H1 (cell line): ENCODE measurements at regions not wholly inside any gene's neighbourhood (a gene's known extent, or its start where the extent isn't known, plus 50 kb on each side); places are given as distances from the start of the nearest gene placed in this dataset.

ENCODE experiments used
- CTCF ChIA-PET: fragments of 300-600 bp; sonication (Branson Sonifier 250); formaldehyde crosslinking; loops from one replicate; lab custom pipeline; 2021; ENCODE audit not compliant: partially characterized antibody; lab: Charles Lee
- POLR2A ChIA-PET: fragments of 300-600 bp; sonication (Branson Sonifier 250); formaldehyde crosslinking; loops from one replicate; lab custom pipeline; 2021; ENCODE audit warnings: inconsistent platforms; ENCODE audit not compliant: partially characterized antibody; lab: Charles Lee
- DNase-seq, 2 experiments: peaks; one replicate each; pipeline versions ENCODE4 v3.0.0 to v3.0.0-alpha.2; 2010 to 2022; ENCODE audit warnings: low spot score in 2 of 2, low read depth in 1 of 2, mixed read lengths in 1 of 2
- FAIRE-seq: peaks from 2 replicates; lab custom pipeline; 2011; peaks lifted over from hg19 to GRCh38; lab: Jason Lieb, UNC
- H2AFZ ChIP-seq: 2 replicates; pipeline ENCODE4 v1.8.1; 2012; ENCODE audit warnings: low read length, inconsistent platforms
- H2AK5ac ChIP-seq: 2 replicates; pipeline ENCODE4 v1.6.1; 2013; ENCODE audit warnings: low read depth, low read length
- H2BK120ac ChIP-seq: replicated peaks from 2 replicates; pipeline ENCODE3; 2013; ENCODE audit warnings: low read depth, low read length, inconsistent platforms
- H2BK12ac ChIP-seq: 2 replicates; pipeline ENCODE4 v1.6.1; 2013; ENCODE audit warnings: low read depth, low read length
- H2BK15ac ChIP-seq: 2 replicates; pipeline ENCODE4 v1.6.1; 2013; ENCODE audit warnings: low read length
- H2BK20ac ChIP-seq: 2 replicates; pipeline ENCODE4 v1.6.1; 2013; ENCODE audit warnings: low read length
- H2BK5ac ChIP-seq: 2 replicates; pipeline ENCODE4 v1.6.1; 2013; ENCODE audit warnings: low read depth, low read length
- H3K14ac ChIP-seq: 2 replicates; pipeline ENCODE4 v1.6.1; 2013; ENCODE audit warnings: inconsistent platforms; ENCODE audit not compliant: insufficient read length
- H3K18ac ChIP-seq: 2 replicates; pipeline ENCODE4 v1.6.1; 2013; ENCODE audit warnings: low read length; ENCODE audit errors: extremely low read depth
- H3K23ac ChIP-seq: 2 replicates; pipeline ENCODE4 v1.6.1; 2013; ENCODE audit warnings: inconsistent platforms; ENCODE audit not compliant: insufficient read length
- H3K23me2 ChIP-seq: 2 replicates; pipeline ENCODE4 v1.6.1; 2013; ENCODE audit warnings: low read depth, low read length
- H3K27ac ChIP-seq: 2 replicates; pipeline ENCODE4 v1.6.1; 2011; ENCODE audit warnings: low read depth, low read length, inconsistent platforms
- H3K27me3 ChIP-seq, 4 experiments: replicated peaks in 1 of 4; 1 replicate in 1 of 4; 2 replicates in 3 of 4; pipeline versions ENCODE4 v1.6.1 to v1.8.1; 2011 to 2013; ENCODE audit warnings: low read length in 3 of 4, mild to moderate bottlenecking in 3 of 4, inconsistent platforms in 2 of 4, mixed read lengths in 2 of 4, moderate library complexity in 1 of 4; ENCODE audit not compliant: control insufficient read depth in 3 of 4, insufficient read depth in 3 of 4; ENCODE audit errors: extremely low read depth in 1 of 4
- H3K36me3 ChIP-seq, 4 experiments: 2 replicates each; pipeline versions ENCODE4 v1.6.1 to v1.8.1; 2011 to 2013; ENCODE audit warnings: mild to moderate bottlenecking in 4 of 4, low read length in 3 of 4, moderate library complexity in 2 of 4, control low read depth in 1 of 4, inconsistent platforms in 1 of 4; ENCODE audit not compliant: insufficient read depth in 4 of 4, control insufficient read depth in 2 of 4
- H3K4ac ChIP-seq: replicated peaks from 2 replicates; pipeline ENCODE3; 2013; ENCODE audit warnings: low read length, low read depth, mixed read lengths, inconsistent platforms; ENCODE audit not compliant: insufficient read length
- H3K4me1 ChIP-seq, 4 experiments: replicated peaks in 1 of 4; 1 replicate in 1 of 4; 2 replicates in 3 of 4; pipeline versions ENCODE4 v1.6.1 to v1.8.1; 2011 to 2013; ENCODE audit warnings: low read length in 3 of 4, inconsistent platforms in 2 of 4, mixed read lengths in 1 of 4; ENCODE audit not compliant: insufficient read depth in 4 of 4, control insufficient read depth in 3 of 4
- H3K4me2 ChIP-seq, 2 experiments: 2 replicates each; pipeline versions ENCODE4 v1.6.1 to v1.8.1; 2011 to 2013; ENCODE audit warnings: low read depth in 2 of 2, low read length in 2 of 2, control low read depth in 1 of 2, inconsistent platforms in 1 of 2, mild to moderate bottlenecking in 1 of 2; ENCODE audit not compliant: insufficient read depth in 1 of 2
- H3K4me3 ChIP-seq, 4 experiments: fragments of 200-600, 300-600 bp in 1 of 4; sonication (generic), shearing (Covaris generic), sonication (Bioruptor Twin) in 1 of 4; 2 replicates each; pipeline versions ENCODE4 v1.5.1 to v1.8.1; 2011 to 2016; ENCODE audit warnings: low read length in 4 of 4, low read depth in 3 of 4, control low read depth in 2 of 4, inconsistent platforms in 2 of 4, mild to moderate bottlenecking in 2 of 4, mixed read lengths in 1 of 4, moderate library complexity in 1 of 4; ENCODE audit not compliant: insufficient read depth in 2 of 4; ENCODE audit errors: extremely low read depth in 1 of 4
- H3K56ac ChIP-seq: replicated peaks from 2 replicates; pipeline ENCODE3; 2013; ENCODE audit warnings: low read depth, mild to moderate bottlenecking, mixed read lengths, low read length, inconsistent platforms; ENCODE audit not compliant: insufficient read length
- H3K79me1 ChIP-seq: 2 replicates; pipeline ENCODE4 v1.6.1; 2013; ENCODE audit warnings: low read depth, low read length, control low read depth
- H3K79me2 ChIP-seq, 2 experiments: 2 replicates each; pipeline versions ENCODE4 v1.6.1 to v1.8.1; 2012 to 2013; ENCODE audit warnings: low read length in 2 of 2, mild to moderate bottlenecking in 2 of 2, inconsistent platforms in 1 of 2; ENCODE audit not compliant: insufficient read depth in 2 of 2, control insufficient read depth in 1 of 2
- H3K9ac ChIP-seq, 4 experiments: replicated peaks in 1 of 4; 1 replicate in 1 of 4; 2 replicates in 3 of 4; pipeline versions ENCODE4 v1.6.1 to v1.8.1; 2011 to 2013; ENCODE audit warnings: low read depth in 3 of 4, low read length in 3 of 4, control low read depth in 2 of 4, mild to moderate bottlenecking in 2 of 4, moderate library complexity in 2 of 4, inconsistent platforms in 1 of 4; ENCODE audit errors: extremely low read depth in 1 of 4
- H3K9me3 ChIP-seq, 2 experiments: 2 replicates each; pipeline versions ENCODE4 v1.6.1 to v1.8.1; 2012 to 2013; ENCODE audit warnings: mild to moderate bottlenecking in 2 of 2, moderate library complexity in 2 of 2, control low read depth in 1 of 2, inconsistent platforms in 1 of 2, low read depth in 1 of 2, low read length in 1 of 2, mixed read lengths in 1 of 2; ENCODE audit not compliant: insufficient read depth in 2 of 2
- H4K20me1 ChIP-seq, 2 experiments: replicated peaks in 1 of 2; 2 replicates each; pipeline versions ENCODE3 to v1.8.1; 2011 to 2013; ENCODE audit warnings: inconsistent platforms in 2 of 2, low read length in 2 of 2, mild to moderate bottlenecking in 1 of 2; ENCODE audit not compliant: insufficient read depth in 2 of 2, control insufficient read depth in 1 of 2
- H4K5ac ChIP-seq: 2 replicates; pipeline ENCODE4 v1.6.1; 2013; ENCODE audit warnings: low read length, low read depth, mixed read lengths, inconsistent platforms; ENCODE audit not compliant: insufficient read length
- H4K8ac ChIP-seq: 2 replicates; pipeline ENCODE4 v1.8.0; 2013; ENCODE audit warnings: mild to moderate bottlenecking, moderate library complexity, low read length, inconsistent platforms; ENCODE audit not compliant: insufficient read depth; ENCODE audit errors: extremely low read depth
- H4K91ac ChIP-seq: replicated peaks from 2 replicates; pipeline ENCODE3; 2013; ENCODE audit warnings: low read length, mixed read lengths, inconsistent platforms; ENCODE audit not compliant: insufficient read length
- BRCA1 ChIP-seq: IDR thresholded peaks from 2 replicates; pipeline ENCODE4 v1.6.1; 2012; ENCODE audit warnings: low read depth, low read length, improper control_type of control experiment
- CHD1 ChIP-seq: IDR thresholded peaks from 2 replicates; pipeline ENCODE4 v1.6.1; 2012; ENCODE audit warnings: low read depth, low read length, improper control_type of control experiment
- EGR1 ChIP-seq: IDR thresholded peaks from 2 replicates; pipeline ENCODE4 v1.6.1; 2011; ENCODE audit warnings: low read depth, low read length, borderline replicate concordance
- HDAC6 ChIP-seq: IDR thresholded peaks from one replicate; pipeline ENCODE4 v1.7.1; 2012; ENCODE audit warnings: low read depth, mild to moderate bottlenecking, inconsistent platforms, low read length, moderate library complexity
- KDM1A ChIP-seq: fragments of 200-600, 300-600 bp; sonication (generic); IDR thresholded peaks from 2 replicates; pipeline ENCODE4 v1.7.1; 2016; ENCODE audit warnings: mild to moderate bottlenecking, low read length, borderline replicate concordance
- RNF2 ChIP-seq: fragments of 200-900, 300-1000 bp; sonication (generic); IDR thresholded peaks from 2 replicates; pipeline ENCODE4 v1.7.1; 2016; ENCODE audit warnings: borderline replicate concordance, low read depth, mild to moderate bottlenecking, antibody characterized with exemption, low read length; ENCODE audit not compliant: poor library complexity, severe bottlenecking; ENCODE audit errors: missing control alignments
- SIRT6 ChIP-seq: IDR thresholded peaks from one replicate; pipeline ENCODE4 v1.7.1; 2012; ENCODE audit warnings: low read length, inconsistent platforms
- TAF7 ChIP-seq: optimal IDR thresholded peaks from 2 replicates; pipeline ENCODE3; 2011; ENCODE audit warnings: low read depth, mild to moderate bottlenecking, inconsistent platforms, low read length, moderate library complexity, borderline replicate concordance
- ZNF274 ChIP-seq: IDR thresholded peaks from 2 replicates; pipeline ENCODE4 v1.7.0; 2012; ENCODE audit warnings: low read length, borderline replicate concordance; ENCODE audit errors: extremely low read depth
- WGBS, 2 experiments: shearing (Covaris generic) in 1 of 2; methylation state at CpG; one replicate each; pipeline versions ENCODE4 v1.1.6 to v1.1.7; 2013 to 2015; ENCODE audit warnings: low lambda C conversion rate in 2 of 2, mixed read lengths in 2 of 2, inconsistent platforms in 1 of 2, low coverage in 1 of 2, missing lambda C conversion rate in 1 of 2; ENCODE audit not compliant: insufficient replicate concordance in 2 of 2, insufficient coverage in 1 of 2, insufficient read length in 1 of 2; ENCODE audit errors: extremely low coverage in 1 of 2, missing lambda C conversion rate in 1 of 2; 5-methylcytosine and 5-hydroxymethylcytosine counted together
- TF ChIP-seq, protein P1 (sequence below): IDR thresholded peaks from 2 replicates; pipeline ENCODE4 v1.6.1; 2012; ENCODE audit warnings: inconsistent platforms
- TF ChIP-seq, protein P2 (sequence below), 3 experiments: IDR thresholded peaks; 1 replicate in 2 of 3; 2 replicates in 1 of 3; pipeline versions ENCODE4 v1.5.1 to v1.6.1; 2011; ENCODE audit warnings: low read length in 3 of 3, mild to moderate bottlenecking in 3 of 3, inconsistent platforms in 2 of 3, low read depth in 1 of 3, moderate library complexity in 1 of 3; ENCODE audit not compliant: insufficient read depth in 1 of 3; ENCODE audit errors: control extremely low read depth in 1 of 3

DNA sequence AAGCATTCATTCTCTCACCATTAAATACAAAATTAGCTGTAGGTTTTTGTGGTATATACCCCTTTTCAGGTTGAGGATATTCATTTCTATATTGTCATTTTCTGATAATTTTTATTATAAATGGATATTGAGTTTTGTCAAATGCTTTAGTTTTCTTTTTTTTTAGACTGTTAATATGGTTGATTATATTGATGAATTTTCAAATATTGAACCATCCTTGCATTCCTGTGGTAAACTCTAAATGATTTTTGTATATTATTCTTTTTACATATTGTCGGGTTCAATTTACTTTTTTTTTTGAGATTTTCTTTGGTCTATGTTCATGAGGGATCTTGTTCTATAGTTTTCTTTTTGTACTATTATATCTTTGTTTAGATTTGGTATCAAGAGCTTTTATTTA, 165.1 kb downstream of the GPAT3 start:
- ChIA-PET POLR2A (no interaction called here), CTCF (interaction anchor here (0.7 kb wide), 1 partner anchor 191 kb away, joined by 3 read pairs; no protein-coding TSS in a partner anchor)
- H3K14ac ChIP-seq = no peak overlapping the region
- no peaks in the 10 kb centered on the region for H3K36me3 ChIP-seq
- no peak overlapping the region for H2AFZ ChIP-seq
- H3K79me1 ChIP-seq = no peaks in the 10 kb centered on the region
- H2BK120ac ChIP-seq = no peak overlapping the region
- no peak overlapping the region for H3K23ac ChIP-seq
- no peak overlapping the region for H3K18ac ChIP-seq
- WGBS, 2 experiments = 96% methylated on average over 1 of the region's 1 CpG; no CpG with 5 or more reads in 1 of the 2 experiments
- H3K23me2 ChIP-seq = no peaks in the 10 kb centered on the region; the same call in 1 of the 2 replicates
- no peaks in the 10 kb centered on the region for H3K79me2 ChIP-seq
- H4K20me1 ChIP-seq = no peaks in the 10 kb centered on the region
- H3K4me3 ChIP-seq = no peak overlapping the region
- H2BK5ac ChIP-seq = no peak overlapping the region
- no peak overlapping the region for H3K9ac ChIP-seq
- DNase-seq = no peak
- H3K56ac ChIP-seq = no peak overlapping the region
- H3K4me1 ChIP-seq = no peaks in the 10 kb centered on the region
- no peak overlapping the region for H3K4me2 ChIP-seq
- H2BK20ac ChIP-seq = no peak overlapping the region
- H2BK15ac ChIP-seq = no peak overlapping the region
- no peak for FAIRE-seq
- H3K4ac ChIP-seq = no peak overlapping the region
- no peak overlapping the region for H4K5ac ChIP-seq
- no peak overlapping the region for H4K8ac ChIP-seq
- H2AK5ac ChIP-seq = no peak overlapping the region
- H3K27ac ChIP-seq = no peak overlapping the region
- no peak overlapping the region for H4K91ac ChIP-seq
- H2BK12ac ChIP-seq = no peak overlapping the region
- H3K9me3 ChIP-seq = 0 out of 4 replicates have a peak, but pooled peaks cover 0 to 5% of the 10 kb centered on the region in 2 experiments
- H3K27me3 ChIP-seq = no peaks in the 10 kb centered on the region
- TF ChIP-seq, protein P1, sequence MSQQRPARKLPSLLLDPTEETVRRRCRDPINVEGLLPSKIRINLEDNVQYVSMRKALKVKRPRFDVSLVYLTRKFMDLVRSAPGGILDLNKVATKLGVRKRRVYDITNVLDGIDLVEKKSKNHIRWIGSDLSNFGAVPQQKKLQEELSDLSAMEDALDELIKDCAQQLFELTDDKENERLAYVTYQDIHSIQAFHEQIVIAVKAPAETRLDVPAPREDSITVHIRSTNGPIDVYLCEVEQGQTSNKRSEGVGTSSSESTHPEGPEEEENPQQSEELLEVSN = no peak
- TF ChIP-seq RNF2 = no peak
- TF ChIP-seq, protein P2, sequence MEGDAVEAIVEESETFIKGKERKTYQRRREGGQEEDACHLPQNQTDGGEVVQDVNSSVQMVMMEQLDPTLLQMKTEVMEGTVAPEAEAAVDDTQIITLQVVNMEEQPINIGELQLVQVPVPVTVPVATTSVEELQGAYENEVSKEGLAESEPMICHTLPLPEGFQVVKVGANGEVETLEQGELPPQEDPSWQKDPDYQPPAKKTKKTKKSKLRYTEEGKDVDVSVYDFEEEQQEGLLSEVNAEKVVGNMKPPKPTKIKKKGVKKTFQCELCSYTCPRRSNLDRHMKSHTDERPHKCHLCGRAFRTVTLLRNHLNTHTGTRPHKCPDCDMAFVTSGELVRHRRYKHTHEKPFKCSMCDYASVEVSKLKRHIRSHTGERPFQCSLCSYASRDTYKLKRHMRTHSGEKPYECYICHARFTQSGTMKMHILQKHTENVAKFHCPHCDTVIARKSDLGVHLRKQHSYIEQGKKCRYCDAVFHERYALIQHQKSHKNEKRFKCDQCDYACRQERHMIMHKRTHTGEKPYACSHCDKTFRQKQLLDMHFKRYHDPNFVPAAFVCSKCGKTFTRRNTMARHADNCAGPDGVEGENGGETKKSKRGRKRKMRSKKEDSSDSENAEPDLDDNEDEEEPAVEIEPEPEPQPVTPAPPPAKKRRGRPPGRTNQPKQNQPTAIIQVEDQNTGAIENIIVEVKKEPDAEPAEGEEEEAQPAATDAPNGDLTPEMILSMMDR (IDR thresholded peaks at IDR 0.05; ENCODE audit: control extremely low read depth in 1 of 3, insufficient read depth in 1 of 3, low read depth in 1 of 3, low read length in 3 of 3) = no peak
- no peak for TF ChIP-seq TAF7
- TF ChIP-seq EGR1 = no peak
- TF ChIP-seq BRCA1 = no peak
- no peak for TF ChIP-seq SIRT6
- TF ChIP-seq ZNF274 = no peak
- TF ChIP-seq KDM1A = no peak
- TF ChIP-seq CHD1 = no peak
- no peak for TF ChIP-seq HDAC6
